H1 (cell line): ENCODE measurements at regions not wholly inside any gene's neighbourhood (a gene's known extent, or its start where the extent isn't known, plus 50 kb on each side); places are given as distances from the start of the nearest gene placed in this dataset.

ENCODE experiments used
- CTCF ChIA-PET: fragments of 300-600 bp; sonication (Branson Sonifier 250); formaldehyde crosslinking; loops from one replicate; lab custom pipeline; 2021; ENCODE audit not compliant: partially characterized antibody; lab: Charles Lee
- POLR2A ChIA-PET: fragments of 300-600 bp; sonication (Branson Sonifier 250); formaldehyde crosslinking; loops from one replicate; lab custom pipeline; 2021; ENCODE audit warnings: inconsistent platforms; ENCODE audit not compliant: partially characterized antibody; lab: Charles Lee
- DNase-seq, 2 experiments: peaks; one replicate each; pipeline versions ENCODE4 v3.0.0 to v3.0.0-alpha.2; 2010 to 2022; ENCODE audit warnings: low spot score in 2 of 2, low read depth in 1 of 2, mixed read lengths in 1 of 2
- FAIRE-seq: peaks from 2 replicates; lab custom pipeline; 2011; peaks lifted over from hg19 to GRCh38; lab: Jason Lieb, UNC
- H2AFZ ChIP-seq: 2 replicates; pipeline ENCODE4 v1.8.1; 2012; ENCODE audit warnings: low read length, inconsistent platforms
- H2AK5ac ChIP-seq: 2 replicates; pipeline ENCODE4 v1.6.1; 2013; ENCODE audit warnings: low read depth, low read length
- H2BK120ac ChIP-seq: replicated peaks from 2 replicates; pipeline ENCODE3; 2013; ENCODE audit warnings: low read depth, low read length, inconsistent platforms
- H2BK12ac ChIP-seq: 2 replicates; pipeline ENCODE4 v1.6.1; 2013; ENCODE audit warnings: low read depth, low read length
- H2BK15ac ChIP-seq: 2 replicates; pipeline ENCODE4 v1.6.1; 2013; ENCODE audit warnings: low read length
- H2BK20ac ChIP-seq: 2 replicates; pipeline ENCODE4 v1.6.1; 2013; ENCODE audit warnings: low read length
- H2BK5ac ChIP-seq: 2 replicates; pipeline ENCODE4 v1.6.1; 2013; ENCODE audit warnings: low read depth, low read length
- H3K14ac ChIP-seq: 2 replicates; pipeline ENCODE4 v1.6.1; 2013; ENCODE audit warnings: inconsistent platforms; ENCODE audit not compliant: insufficient read length
- H3K18ac ChIP-seq: 2 replicates; pipeline ENCODE4 v1.6.1; 2013; ENCODE audit warnings: low read length; ENCODE audit errors: extremely low read depth
- H3K23ac ChIP-seq: 2 replicates; pipeline ENCODE4 v1.6.1; 2013; ENCODE audit warnings: inconsistent platforms; ENCODE audit not compliant: insufficient read length
- H3K23me2 ChIP-seq: 2 replicates; pipeline ENCODE4 v1.6.1; 2013; ENCODE audit warnings: low read depth, low read length
- H3K27ac ChIP-seq: 2 replicates; pipeline ENCODE4 v1.6.1; 2011; ENCODE audit warnings: low read depth, low read length, inconsistent platforms
- H3K27me3 ChIP-seq, 4 experiments: replicated peaks in 1 of 4; 1 replicate in 1 of 4; 2 replicates in 3 of 4; pipeline versions ENCODE4 v1.6.1 to v1.8.1; 2011 to 2013; ENCODE audit warnings: low read length in 3 of 4, mild to moderate bottlenecking in 3 of 4, inconsistent platforms in 2 of 4, mixed read lengths in 2 of 4, moderate library complexity in 1 of 4; ENCODE audit not compliant: control insufficient read depth in 3 of 4, insufficient read depth in 3 of 4; ENCODE audit errors: extremely low read depth in 1 of 4
- H3K36me3 ChIP-seq, 4 experiments: 2 replicates each; pipeline versions ENCODE4 v1.6.1 to v1.8.1; 2011 to 2013; ENCODE audit warnings: mild to moderate bottlenecking in 4 of 4, low read length in 3 of 4, moderate library complexity in 2 of 4, control low read depth in 1 of 4, inconsistent platforms in 1 of 4; ENCODE audit not compliant: insufficient read depth in 4 of 4, control insufficient read depth in 2 of 4
- H3K4ac ChIP-seq: replicated peaks from 2 replicates; pipeline ENCODE3; 2013; ENCODE audit warnings: low read length, low read depth, mixed read lengths, inconsistent platforms; ENCODE audit not compliant: insufficient read length
- H3K4me1 ChIP-seq, 4 experiments: replicated peaks in 1 of 4; 1 replicate in 1 of 4; 2 replicates in 3 of 4; pipeline versions ENCODE4 v1.6.1 to v1.8.1; 2011 to 2013; ENCODE audit warnings: low read length in 3 of 4, inconsistent platforms in 2 of 4, mixed read lengths in 1 of 4; ENCODE audit not compliant: insufficient read depth in 4 of 4, control insufficient read depth in 3 of 4
- H3K4me2 ChIP-seq, 2 experiments: 2 replicates each; pipeline versions ENCODE4 v1.6.1 to v1.8.1; 2011 to 2013; ENCODE audit warnings: low read depth in 2 of 2, low read length in 2 of 2, control low read depth in 1 of 2, inconsistent platforms in 1 of 2, mild to moderate bottlenecking in 1 of 2; ENCODE audit not compliant: insufficient read depth in 1 of 2
- H3K4me3 ChIP-seq, 4 experiments: fragments of 200-600, 300-600 bp in 1 of 4; sonication (generic), shearing (Covaris generic), sonication (Bioruptor Twin) in 1 of 4; 2 replicates each; pipeline versions ENCODE4 v1.5.1 to v1.8.1; 2011 to 2016; ENCODE audit warnings: low read length in 4 of 4, low read depth in 3 of 4, control low read depth in 2 of 4, inconsistent platforms in 2 of 4, mild to moderate bottlenecking in 2 of 4, mixed read lengths in 1 of 4, moderate library complexity in 1 of 4; ENCODE audit not compliant: insufficient read depth in 2 of 4; ENCODE audit errors: extremely low read depth in 1 of 4
- H3K56ac ChIP-seq: replicated peaks from 2 replicates; pipeline ENCODE3; 2013; ENCODE audit warnings: low read depth, mild to moderate bottlenecking, mixed read lengths, low read length, inconsistent platforms; ENCODE audit not compliant: insufficient read length
- H3K79me1 ChIP-seq: 2 replicates; pipeline ENCODE4 v1.6.1; 2013; ENCODE audit warnings: low read depth, low read length, control low read depth
- H3K79me2 ChIP-seq, 2 experiments: 2 replicates each; pipeline versions ENCODE4 v1.6.1 to v1.8.1; 2012 to 2013; ENCODE audit warnings: low read length in 2 of 2, mild to moderate bottlenecking in 2 of 2, inconsistent platforms in 1 of 2; ENCODE audit not compliant: insufficient read depth in 2 of 2, control insufficient read depth in 1 of 2
- H3K9ac ChIP-seq, 4 experiments: replicated peaks in 1 of 4; 1 replicate in 1 of 4; 2 replicates in 3 of 4; pipeline versions ENCODE4 v1.6.1 to v1.8.1; 2011 to 2013; ENCODE audit warnings: low read depth in 3 of 4, low read length in 3 of 4, control low read depth in 2 of 4, mild to moderate bottlenecking in 2 of 4, moderate library complexity in 2 of 4, inconsistent platforms in 1 of 4; ENCODE audit errors: extremely low read depth in 1 of 4
- H3K9me3 ChIP-seq, 2 experiments: 2 replicates each; pipeline versions ENCODE4 v1.6.1 to v1.8.1; 2012 to 2013; ENCODE audit warnings: mild to moderate bottlenecking in 2 of 2, moderate library complexity in 2 of 2, control low read depth in 1 of 2, inconsistent platforms in 1 of 2, low read depth in 1 of 2, low read length in 1 of 2, mixed read lengths in 1 of 2; ENCODE audit not compliant: insufficient read depth in 2 of 2
- H4K20me1 ChIP-seq, 2 experiments: replicated peaks in 1 of 2; 2 replicates each; pipeline versions ENCODE3 to v1.8.1; 2011 to 2013; ENCODE audit warnings: inconsistent platforms in 2 of 2, low read length in 2 of 2, mild to moderate bottlenecking in 1 of 2; ENCODE audit not compliant: insufficient read depth in 2 of 2, control insufficient read depth in 1 of 2
- H4K5ac ChIP-seq: 2 replicates; pipeline ENCODE4 v1.6.1; 2013; ENCODE audit warnings: low read length, low read depth, mixed read lengths, inconsistent platforms; ENCODE audit not compliant: insufficient read length
- H4K8ac ChIP-seq: 2 replicates; pipeline ENCODE4 v1.8.0; 2013; ENCODE audit warnings: mild to moderate bottlenecking, moderate library complexity, low read length, inconsistent platforms; ENCODE audit not compliant: insufficient read depth; ENCODE audit errors: extremely low read depth
- H4K91ac ChIP-seq: replicated peaks from 2 replicates; pipeline ENCODE3; 2013; ENCODE audit warnings: low read length, mixed read lengths, inconsistent platforms; ENCODE audit not compliant: insufficient read length
- CBX5 ChIP-seq: fragments of 300-800, 300-1000 bp; sonication (generic); IDR thresholded peaks from 2 replicates; pipeline ENCODE4 v1.7.1; 2016; ENCODE audit warnings: antibody characterized with exemption, low read length, low read depth
- CTBP2 ChIP-seq: IDR thresholded peaks from 2 replicates; pipeline ENCODE4 v1.7.0; 2011; ENCODE audit warnings: borderline replicate concordance, mild to moderate bottlenecking, moderate library complexity, mixed read lengths, low read length; ENCODE audit not compliant: insufficient read depth, insufficient read length
- EGR1 ChIP-seq: IDR thresholded peaks from 2 replicates; pipeline ENCODE4 v1.6.1; 2011; ENCODE audit warnings: low read depth, low read length, borderline replicate concordance
- EP300 ChIP-seq, 2 experiments: IDR thresholded peaks; 1 replicate in 1 of 2; 2 replicates in 1 of 2; pipeline ENCODE4 v1.6.1; 2011 to 2012; ENCODE audit warnings: low read depth in 2 of 2, low read length in 2 of 2, mild to moderate bottlenecking in 2 of 2, borderline replicate concordance in 1 of 2, inconsistent platforms in 1 of 2, moderate library complexity in 1 of 2
- EZH2 ChIP-seq: fragments of 200-600 bp; sonication (generic); IDR thresholded peaks from 2 replicates; pipeline ENCODE4 v1.7.1; 2012; ENCODE audit warnings: low read depth, mild to moderate bottlenecking, moderate library complexity, low read length, inconsistent platforms; ENCODE audit not compliant: severe bottlenecking
- GABPA ChIP-seq: IDR thresholded peaks from 2 replicates; pipeline ENCODE4 v1.6.1; 2011; ENCODE audit warnings: mild to moderate bottlenecking, low read length, moderate library complexity, borderline replicate concordance; ENCODE audit not compliant: insufficient read depth
- POLR2A ChIP-seq, 2 experiments: IDR thresholded peaks; 1 replicate in 1 of 2; 2 replicates in 1 of 2; pipeline ENCODE4 v1.6.1; 2011; ENCODE audit warnings: low read depth in 2 of 2, low read length in 2 of 2, mild to moderate bottlenecking in 2 of 2; ENCODE audit errors: control extremely low read depth in 1 of 2
- RFX5 ChIP-seq: IDR thresholded peaks from 2 replicates; pipeline ENCODE4 v1.6.1; 2011; ENCODE audit warnings: low read depth, low read length, improper control_type of control experiment, borderline replicate concordance
- SAP30 ChIP-seq: fragments of 300-600 bp; sonication (generic); IDR thresholded peaks from 2 replicates; pipeline ENCODE4 v1.7.1; 2012; ENCODE audit warnings: low read length, moderate library complexity, mild to moderate bottlenecking, inconsistent platforms; ENCODE audit not compliant: insufficient read depth, insufficient replicate concordance
- SP2 ChIP-seq: IDR thresholded peaks from 2 replicates; pipeline ENCODE4 v1.6.1; 2012; ENCODE audit warnings: mild to moderate bottlenecking, low read length, inconsistent platforms
- SP4 ChIP-seq: IDR thresholded peaks from 2 replicates; pipeline ENCODE4 v1.6.1; 2012; ENCODE audit warnings: low read length, inconsistent platforms
- SRF ChIP-seq: IDR thresholded peaks from 2 replicates; pipeline ENCODE4 v1.6.1; 2011; ENCODE audit warnings: mild to moderate bottlenecking, low read depth, low read length, moderate library complexity
- TAF7 ChIP-seq: optimal IDR thresholded peaks from 2 replicates; pipeline ENCODE3; 2011; ENCODE audit warnings: low read depth, mild to moderate bottlenecking, inconsistent platforms, low read length, moderate library complexity, borderline replicate concordance
- WGBS, 2 experiments: shearing (Covaris generic) in 1 of 2; methylation state at CpG; one replicate each; pipeline versions ENCODE4 v1.1.6 to v1.1.7; 2013 to 2015; ENCODE audit warnings: low lambda C conversion rate in 2 of 2, mixed read lengths in 2 of 2, inconsistent platforms in 1 of 2, low coverage in 1 of 2, missing lambda C conversion rate in 1 of 2; ENCODE audit not compliant: insufficient replicate concordance in 2 of 2, insufficient coverage in 1 of 2, insufficient read length in 1 of 2; ENCODE audit errors: extremely low coverage in 1 of 2, missing lambda C conversion rate in 1 of 2; 5-methylcytosine and 5-hydroxymethylcytosine counted together
- TF ChIP-seq, protein P1 (sequence below): IDR thresholded peaks from 2 replicates; pipeline ENCODE4 v1.6.1; 2011; ENCODE audit warnings: low read length, improper control_type of control experiment

DNA sequence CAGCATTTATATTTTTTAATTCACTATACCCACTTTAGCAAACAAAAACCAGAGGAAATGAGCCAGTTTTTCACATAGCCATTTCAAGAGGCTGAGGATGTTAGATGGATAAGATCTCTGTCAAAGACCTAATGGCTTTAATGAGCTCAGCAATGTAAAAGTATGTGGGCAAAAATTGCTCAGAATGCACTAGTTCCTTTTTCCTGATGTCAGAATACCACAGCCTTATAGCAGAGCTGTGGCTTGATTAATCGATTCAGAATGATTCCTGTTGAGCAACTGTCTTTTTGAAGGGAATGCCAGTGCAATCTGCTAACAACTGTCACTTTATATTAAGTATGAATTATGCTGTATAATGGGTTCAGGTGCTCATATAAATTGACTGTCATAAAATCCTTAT, 100.6 kb upstream of the HIVEP1 start:
- Histone ChIP-seq H3K9me3 (peaks cover 5 to 15% of the 10 kb centered on the region in 2 experiments), H3K4ac (no peak overlapping the region), H3K4me3 (no peak overlapping the region), H3K4me1 (no peaks in the 10 kb centered on the region), H4K8ac (no peak overlapping the region), H3K23ac (no peak overlapping the region), H3K23me2 (no peaks in the 10 kb centered on the region), H3K36me3 (peaks cover 0 to 4% (median 0%) of the 10 kb centered on the region in 4 experiments; a peak in 2 of 8 replicates), H2AK5ac (no peak overlapping the region), H3K79me2 (no peaks in the 10 kb centered on the region), H2BK20ac (no peak overlapping the region), H2BK120ac (no peak overlapping the region), H2AFZ (no peak overlapping the region), H4K91ac (no peak overlapping the region), H3K18ac (no peak overlapping the region), H3K27me3 (no peaks in the 10 kb centered on the region), H3K4me2 (no peak overlapping the region), H4K5ac (no peak overlapping the region), H3K79me1 (no peaks in the 10 kb centered on the region), H3K27ac (no peak overlapping the region), H3K56ac (no peak overlapping the region), H2BK5ac (no peak overlapping the region), H3K14ac (no peak overlapping the region), H2BK15ac (no peak overlapping the region), H2BK12ac (no peak overlapping the region), H4K20me1 (no peaks in the 10 kb centered on the region), H3K9ac (no peak overlapping the region)
- FAIRE-seq (no peak), DNase-seq (no peak)
- 85% methylated on average over 1 of the region's 1 CpG; no CpG with 5 or more reads in 1 of the 2 experiments for WGBS, 2 experiments
- CTCF ChIA-PET = interaction anchor here (0.6 to 1.2 kb wide), 6 partner anchors 41 to 571 kb away, joined by 3 to 5 read pairs (median 3); no protein-coding TSS in a partner anchor
- POLR2A ChIA-PET = no interaction called here
- no peak for TF ChIP-seq TAF7
- TF ChIP-seq GABPA = no peak
- no peak for TF ChIP-seq CBX5
- no peak for TF ChIP-seq EGR1
- no peak for TF ChIP-seq POLR2A (IDR thresholded peaks at IDR 0.05; ENCODE audit: control extremely low read depth in 1 of 2, low read depth in 2 of 2, low read length in 2 of 2)
- no peak for TF ChIP-seq EZH2
- TF ChIP-seq SRF = no peak
- TF ChIP-seq EP300 (IDR thresholded peaks at IDR 0.05; ENCODE audit: borderline replicate concordance in 1 of 2, low read depth in 2 of 2, low read length in 2 of 2) = no peak
- TF ChIP-seq, protein P1, sequence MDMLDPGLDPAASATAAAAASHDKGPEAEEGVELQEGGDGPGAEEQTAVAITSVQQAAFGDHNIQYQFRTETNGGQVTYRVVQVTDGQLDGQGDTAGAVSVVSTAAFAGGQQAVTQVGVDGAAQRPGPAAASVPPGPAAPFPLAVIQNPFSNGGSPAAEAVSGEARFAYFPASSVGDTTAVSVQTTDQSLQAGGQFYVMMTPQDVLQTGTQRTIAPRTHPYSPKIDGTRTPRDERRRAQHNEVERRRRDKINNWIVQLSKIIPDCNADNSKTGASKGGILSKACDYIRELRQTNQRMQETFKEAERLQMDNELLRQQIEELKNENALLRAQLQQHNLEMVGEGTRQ = no peak
- no peak for TF ChIP-seq SP4
- TF ChIP-seq SP2 = no peak
- TF ChIP-seq SAP30 = no peak
- TF ChIP-seq RFX5 = no peak
- no peak for TF ChIP-seq CTBP2
